ENCODE measurements at regions not wholly inside any gene's neighbourhood (a gene's known extent, or its start where the extent isn't known, plus 50 kb on each side); places are given as distances from the start of the nearest gene placed in this dataset.
"Not testable (repeated sequence)": the region's sequence is repeated elsewhere in the genome, so short reads cannot be mapped to it uniquely, and the experiment has no call there.

- no peak for DNase-seq
Observed at GRCh38 chr7:96558530-96558929, 151.1 kb downstream of the SEM1 start.

- DNase-seq = no peak
Observed at GRCh38 chr7:96558093-96558492, 151.6 kb downstream of the SEM1 start.

DNA sequence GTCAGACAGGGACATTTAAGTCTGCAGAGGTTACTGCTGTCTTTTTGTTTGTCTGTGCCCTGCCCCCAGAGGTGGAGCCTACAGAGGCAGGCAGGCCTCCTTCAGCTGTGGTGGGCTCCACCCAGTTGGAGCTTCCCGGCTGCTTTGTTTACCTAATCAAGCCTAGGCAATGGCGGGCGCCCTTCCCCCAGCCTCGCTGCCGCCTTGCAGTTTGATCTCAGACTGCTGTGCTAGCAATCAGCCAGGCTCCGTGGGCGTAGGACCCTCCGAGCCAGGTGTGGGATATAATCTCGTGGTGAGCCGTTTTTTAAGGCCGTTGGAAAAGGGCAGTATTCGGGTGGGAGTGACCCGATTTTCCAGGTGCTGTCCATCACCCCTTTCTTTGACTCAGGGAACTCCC lies 152.0 kb downstream of the SEM1 start:
- not testable (repeated sequence) for DNase-seq

GRCh38 chr7:96548664-96549063 lies 161.0 kb downstream of the SEM1 start:
- DNase-seq = no peak

GRCh38 chr7:96547371-96547811 lies 162.3 kb downstream of the SEM1 start:
- no peak for DNase-seq

DNA sequence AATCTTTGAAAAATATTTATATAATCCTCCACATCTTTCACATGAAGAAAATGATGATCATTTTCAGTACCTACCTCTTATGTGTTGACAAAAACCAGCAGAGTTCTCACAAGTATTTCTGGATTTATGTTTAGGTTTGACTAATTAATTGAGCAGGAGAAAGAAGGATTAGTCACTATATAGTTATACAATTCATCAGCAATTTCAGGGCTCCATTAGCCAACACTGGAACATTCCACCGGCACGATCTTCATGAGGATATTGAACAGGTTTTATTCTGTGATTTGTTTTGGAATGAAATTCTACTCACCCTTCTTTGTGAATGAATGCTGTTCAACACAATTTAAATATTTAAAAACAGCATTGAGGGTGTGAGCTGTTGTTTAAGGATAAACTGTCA lies 163.2 kb downstream of the SEM1 start:
- DNase-seq = no peak

- DNase-seq = no peak
Observed at GRCh38 chr7:96539471-96539870, 170.2 kb downstream of the SEM1 start.

DNA sequence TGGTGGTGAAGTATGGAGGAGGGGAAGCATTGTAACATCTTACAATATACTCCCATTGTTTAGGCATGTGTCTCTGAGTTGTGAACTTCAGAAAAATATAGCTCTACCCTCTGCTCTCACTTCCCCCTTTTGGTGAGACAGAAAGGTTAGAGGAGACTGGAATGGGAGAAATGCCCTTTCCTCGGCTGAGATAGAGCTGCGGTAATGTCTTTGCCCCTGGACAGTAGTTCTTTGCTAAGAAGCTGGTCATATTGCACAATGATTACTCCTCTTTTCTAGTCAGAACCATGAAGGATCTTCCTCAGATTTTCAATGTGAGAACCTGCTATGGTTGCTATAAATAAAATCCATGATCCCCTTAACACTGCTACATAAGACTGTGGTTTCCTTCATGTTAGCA lies 171.0 kb downstream of the SEM1 start:
- DNase-seq = no peak

GRCh38 chr7:96534221-96534620 lies 175.4 kb downstream of the SEM1 start:
- DNase-seq = no peak

GRCh38 chr7:96532428-96532935 lies 177.2 kb downstream of the SEM1 start:
- no peak for DNase-seq

GRCh38 chr7:96531331-96531730 lies 178.3 kb downstream of the SEM1 start:
- no peak for DNase-seq

DNA sequence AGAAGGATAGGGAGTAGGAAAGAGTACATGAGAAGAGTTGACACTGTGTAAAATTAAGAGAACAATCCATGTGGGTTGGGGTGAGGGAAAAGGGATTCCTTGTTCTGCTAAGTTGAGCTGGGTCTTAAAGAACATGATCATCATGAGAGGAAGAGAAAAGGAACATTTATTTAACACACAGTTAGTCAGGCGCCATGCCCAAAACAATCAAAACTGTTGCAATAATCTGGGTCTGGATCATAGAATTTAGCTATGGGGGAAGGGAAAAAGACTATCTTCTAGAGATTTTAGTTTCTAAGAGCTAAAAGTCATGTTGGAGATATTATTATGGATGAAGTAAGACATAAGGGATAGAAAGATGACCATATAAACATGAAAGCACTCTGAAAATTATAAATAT lies 178.9 kb downstream of the SEM1 start:
- DNase-seq = no peak

- DNase-seq = no peak
Observed at GRCh38 chr7:96527133-96527827, 182.4 kb downstream of the SEM1 start.

GRCh38 chr7:96526496-96526895 lies 183.2 kb downstream of the SEM1 start:
- no peak for DNase-seq

GRCh38 chr7:96521068-96521894 lies 188.4 kb downstream of the SEM1 start:
- DNase-seq = no peak

GRCh38 chr7:96508371-96508770 lies 186.5 kb upstream of the SLC25A13 start:
- peak; percentile 15 for DNase-seq

DNA sequence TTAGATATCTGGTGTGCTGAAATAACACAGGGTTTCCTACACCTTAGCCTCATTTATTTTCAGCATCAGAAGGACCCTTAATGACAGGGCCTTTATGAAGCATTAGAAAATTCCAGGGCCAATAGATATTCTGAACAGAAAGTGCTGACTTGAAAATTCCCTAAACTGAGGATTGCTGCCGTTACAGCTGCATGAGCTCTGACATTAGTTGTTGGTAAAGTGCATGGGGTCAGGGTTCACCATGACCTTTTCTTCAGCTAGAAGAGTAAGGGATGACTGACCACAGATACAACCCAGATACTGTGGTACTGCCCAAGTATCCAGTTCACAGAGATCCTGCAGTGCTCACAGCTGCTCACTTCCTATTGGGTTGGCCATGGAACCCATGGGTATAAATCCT lies 181.7 kb upstream of the SLC25A13 start:
- DNase-seq = no peak

DNA sequence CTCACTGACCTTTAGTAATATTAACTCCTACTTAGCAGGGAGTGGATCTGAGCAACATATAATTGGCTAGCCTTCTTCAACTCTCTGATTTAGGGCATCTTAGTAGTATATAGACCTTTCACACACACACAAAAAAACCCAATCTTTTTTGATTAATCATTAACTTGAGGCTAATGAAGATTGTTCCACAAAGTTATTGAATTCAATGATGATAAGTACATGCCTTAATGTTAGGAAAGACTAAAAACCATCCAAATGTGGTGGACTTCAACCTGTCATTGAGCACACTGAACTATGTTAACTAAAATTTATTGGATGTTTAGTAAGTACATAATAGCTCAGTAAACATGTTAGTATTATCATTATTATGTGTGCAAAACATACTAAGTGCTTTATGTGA lies 179.4 kb upstream of the SLC25A13 start:
- no peak for DNase-seq

- no peak for DNase-seq
Observed at GRCh38 chr7:96499532-96499931, 177.6 kb upstream of the SLC25A13 start.

- no peak for DNase-seq
Observed at GRCh38 chr7:96497567-96497966, 175.7 kb upstream of the SLC25A13 start.

GRCh38 chr7:96495751-96496216 lies 173.9 kb upstream of the SLC25A13 start:
- peak; percentile 37 for DNase-seq

GRCh38 chr7:96486681-96487080 lies 164.8 kb upstream of the SLC25A13 start:
- no peak for DNase-seq

GRCh38 chr7:96484845-96485244 lies 162.9 kb upstream of the SLC25A13 start:
- no peak for DNase-seq

DNA sequence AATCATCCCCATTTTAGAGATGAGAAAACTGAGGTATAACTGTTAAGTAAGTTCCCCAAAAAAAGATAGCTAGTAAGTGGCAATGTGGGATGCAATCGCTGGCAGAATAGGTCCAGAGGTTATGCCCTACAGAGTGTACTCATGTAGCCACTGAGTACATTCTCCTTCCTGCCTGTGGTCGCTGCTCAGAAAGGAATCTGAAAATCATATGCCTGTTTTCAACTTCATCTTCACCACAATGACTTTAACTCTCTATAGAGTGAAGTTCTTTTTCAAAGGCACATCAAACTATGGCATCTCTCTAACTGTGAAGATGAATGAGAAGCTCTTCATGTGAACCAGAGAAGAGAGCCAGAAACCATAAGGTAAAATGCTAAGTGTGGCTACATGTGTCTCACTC lies 162.2 kb upstream of the SLC25A13 start:
- DNase-seq = no peak

All from hematopoietic multipotent progenitor cell treated with erythropoietin and hydrocortisone succinate and interleukin-3 and kit ligand, for 6 days (in vitro differentiated cells).